ENCODE measurements at regions not wholly inside any gene's neighbourhood (a gene's known extent, or its start where the extent isn't known, plus 50 kb on each side); places are given as distances from the start of the nearest gene placed in this dataset.

DNA sequence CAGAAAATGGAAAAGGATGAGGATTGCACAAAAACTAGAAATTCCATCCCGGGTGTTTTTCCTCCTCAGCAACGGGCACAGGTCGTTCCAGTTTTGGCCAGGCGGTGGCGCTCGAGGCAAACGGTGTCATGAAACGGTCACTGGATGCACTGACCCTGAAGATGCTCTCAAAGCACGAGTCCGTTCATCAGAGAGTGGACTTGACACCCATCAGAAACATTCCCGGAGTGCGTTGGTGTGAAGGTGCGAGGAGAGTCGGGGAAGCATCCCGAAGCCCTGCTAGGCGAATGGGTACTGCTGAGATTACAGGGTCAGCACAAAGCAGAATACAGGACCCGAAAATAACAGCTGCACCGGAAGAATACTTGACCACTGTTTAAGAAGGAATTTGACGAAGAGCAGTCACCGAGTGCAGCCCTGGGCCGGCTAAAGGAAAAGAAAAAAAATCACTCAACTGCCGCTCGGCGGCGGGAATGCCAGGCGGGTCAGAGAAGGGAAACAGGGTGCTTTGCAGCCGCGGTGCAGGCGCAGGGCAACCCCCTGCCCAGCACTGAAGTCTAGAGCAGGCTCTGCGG is 71.7 kb upstream of the ETS2 start:
- TF ChIP-seq, protein P1, sequence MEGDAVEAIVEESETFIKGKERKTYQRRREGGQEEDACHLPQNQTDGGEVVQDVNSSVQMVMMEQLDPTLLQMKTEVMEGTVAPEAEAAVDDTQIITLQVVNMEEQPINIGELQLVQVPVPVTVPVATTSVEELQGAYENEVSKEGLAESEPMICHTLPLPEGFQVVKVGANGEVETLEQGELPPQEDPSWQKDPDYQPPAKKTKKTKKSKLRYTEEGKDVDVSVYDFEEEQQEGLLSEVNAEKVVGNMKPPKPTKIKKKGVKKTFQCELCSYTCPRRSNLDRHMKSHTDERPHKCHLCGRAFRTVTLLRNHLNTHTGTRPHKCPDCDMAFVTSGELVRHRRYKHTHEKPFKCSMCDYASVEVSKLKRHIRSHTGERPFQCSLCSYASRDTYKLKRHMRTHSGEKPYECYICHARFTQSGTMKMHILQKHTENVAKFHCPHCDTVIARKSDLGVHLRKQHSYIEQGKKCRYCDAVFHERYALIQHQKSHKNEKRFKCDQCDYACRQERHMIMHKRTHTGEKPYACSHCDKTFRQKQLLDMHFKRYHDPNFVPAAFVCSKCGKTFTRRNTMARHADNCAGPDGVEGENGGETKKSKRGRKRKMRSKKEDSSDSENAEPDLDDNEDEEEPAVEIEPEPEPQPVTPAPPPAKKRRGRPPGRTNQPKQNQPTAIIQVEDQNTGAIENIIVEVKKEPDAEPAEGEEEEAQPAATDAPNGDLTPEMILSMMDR (conservative IDR thresholded peaks at IDR 0.05) = peak; percentile 89
- no peak for TF ChIP-seq EZH2 (IDR thresholded peaks at IDR 0.05; ENCODE audit: low read depth)
